MG63 (cell line): ENCODE measurements at regions not wholly inside any gene's neighbourhood (a gene's known extent, or its start where the extent isn't known, plus 50 kb on each side); places are given as distances from the start of the nearest gene placed in this dataset.
"Not testable (repeated sequence)": the region's sequence is repeated elsewhere in the genome, so short reads cannot be mapped to it uniquely, and the experiment has no call there.

ENCODE experiments used
- DNase-seq: peaks from one replicate; pipeline ENCODE4 v3.0.0-alpha.2; 2020
- H3K27me3 ChIP-seq: fragments of 250-450 bp; sonication (Bioruptor Pico); 2 replicates; pipeline ENCODE4 v1.5.1; 2020; ENCODE audit warnings: mild to moderate bottlenecking, moderate library complexity
- H3K36me3 ChIP-seq: fragments of 250-450 bp; sonication (Bioruptor Pico); 2 replicates; pipeline ENCODE4 v1.5.1; 2020; ENCODE audit warnings: mild to moderate bottlenecking, moderate library complexity
- H3K4me3 ChIP-seq: fragments of 250-450 bp; sonication (Bioruptor Pico); 2 replicates; pipeline ENCODE4 v1.5.1; 2020; ENCODE audit warnings: mild to moderate bottlenecking, moderate library complexity
- H3K9me3 ChIP-seq: fragments of 250-450 bp; sonication (Bioruptor Pico); 2 replicates; pipeline ENCODE4 v1.5.1; 2020; ENCODE audit warnings: mild to moderate bottlenecking, moderate library complexity

DNA sequence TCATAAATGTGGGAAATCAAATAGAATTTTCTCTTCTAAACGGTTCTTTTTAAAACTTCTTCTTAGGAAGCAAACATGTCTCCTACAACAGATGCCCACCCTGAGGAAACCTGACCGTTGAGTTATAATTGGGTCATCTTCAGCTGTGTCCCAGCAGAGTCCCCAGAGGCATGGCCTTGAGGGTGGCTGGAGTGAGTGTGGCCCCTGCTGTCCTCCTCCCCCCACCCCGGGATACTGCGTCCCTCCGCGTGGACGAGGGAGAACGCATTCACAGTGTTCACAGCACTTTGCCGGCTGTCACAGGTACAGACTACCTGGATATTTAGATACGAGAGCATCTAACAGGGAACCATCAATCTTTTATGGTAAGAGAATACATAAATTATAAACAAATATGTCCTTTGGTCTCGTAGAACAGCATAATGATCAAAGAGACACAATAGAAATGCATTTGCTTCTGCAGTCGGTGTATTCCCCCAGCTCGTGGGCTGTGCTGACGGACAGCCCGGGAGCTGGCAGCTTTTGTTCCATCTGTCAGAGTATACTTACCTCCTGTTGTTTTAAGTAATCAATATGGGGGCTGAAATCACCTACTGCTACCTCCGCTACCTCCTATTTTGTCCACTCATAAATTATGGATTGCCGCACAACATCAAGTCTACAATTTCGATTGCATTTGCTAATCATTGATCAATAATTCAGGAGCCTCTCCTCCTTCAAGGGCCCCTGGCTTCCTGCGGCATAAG lies 214.7 kb downstream of the IRX2 start:
- DNase-seq, result no peak
- Histone ChIP-seq H3K36me3 (no peaks in the 10 kb centered on the region), H3K9me3 (no peaks in the 10 kb centered on the region), H3K27me3 (no peaks in the 10 kb centered on the region; the same call in 1 of the 2 replicates), H3K4me3 (no peak overlapping the region)

DNA sequence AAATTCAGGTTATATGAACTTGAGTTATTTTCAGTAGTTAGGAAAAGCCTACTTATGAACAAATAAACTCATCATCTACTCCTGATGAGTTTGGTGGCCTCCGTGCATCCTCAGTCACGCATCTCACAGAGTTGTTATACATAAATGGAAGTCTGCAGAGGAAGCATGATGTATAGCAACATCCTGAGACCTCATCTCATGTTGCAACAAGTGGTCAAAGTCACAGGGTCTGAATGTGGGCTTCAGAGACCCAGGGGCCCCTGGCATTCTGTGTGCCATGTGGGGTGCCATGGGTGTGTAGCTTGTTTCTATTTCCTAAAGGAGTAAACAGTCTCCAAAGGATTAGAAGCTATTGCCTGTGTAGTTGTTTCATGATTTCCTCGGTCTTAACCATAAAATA lies 216.5 kb downstream of the IRX2 start:
- Histone ChIP-seq H3K4me3 (no peak overlapping the region), H3K9me3 (no peaks in the 10 kb centered on the region), H3K27me3 (no peaks in the 10 kb centered on the region; the same call in 1 of the 2 replicates), H3K36me3 (no peaks in the 10 kb centered on the region)
- DNase-seq, result no peak

DNA sequence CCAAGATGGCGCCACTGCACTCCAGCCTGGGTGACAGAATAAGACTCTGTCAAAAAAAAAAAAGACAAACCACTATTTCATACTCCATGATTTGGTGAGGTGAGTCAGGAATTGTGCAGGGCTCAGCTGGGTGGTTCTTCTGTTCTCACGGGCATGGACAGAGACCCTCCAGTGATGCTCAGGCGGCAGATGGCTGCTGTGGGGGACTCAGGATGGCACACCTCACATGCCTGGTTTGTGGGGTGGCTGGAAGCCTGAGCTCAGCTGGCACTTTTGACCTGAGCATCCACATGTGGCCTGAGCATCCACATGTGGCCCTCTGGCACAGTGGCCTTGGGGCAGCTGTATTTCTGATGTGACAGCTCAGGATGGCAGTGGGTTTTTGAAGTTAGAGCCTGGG lies 217.2 kb downstream of the IRX2 start:
- DNase-seq, result no peak
- Histone ChIP-seq H3K36me3 (no peaks in the 10 kb centered on the region), H3K27me3 (no peaks in the 10 kb centered on the region; the same call in 1 of the 2 replicates), H3K9me3 (no peaks in the 10 kb centered on the region), H3K4me3 (no peak overlapping the region)

DNA sequence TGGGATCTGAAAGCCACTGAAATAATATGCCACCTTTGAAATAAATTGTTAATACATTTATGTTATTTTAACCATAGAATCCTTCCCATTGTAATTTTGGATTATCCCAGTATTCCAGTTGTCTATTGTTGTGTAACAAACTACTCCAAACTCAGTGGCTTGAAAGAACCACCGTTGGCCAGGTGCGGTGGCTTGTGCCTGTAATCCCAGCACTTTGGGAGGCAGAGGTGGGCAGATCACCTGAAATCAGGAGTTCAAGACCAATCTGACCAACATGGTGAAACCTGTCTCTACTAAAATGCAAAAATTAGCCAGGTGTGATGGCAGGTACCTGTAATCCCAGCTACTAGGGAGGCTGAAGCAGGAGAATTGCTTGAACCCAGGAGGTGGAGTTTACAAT lies 217.6 kb downstream of the IRX2 start:
- DNase-seq, H3K9me3 ChIP-seq, H3K36me3 ChIP-seq: not testable (repeated sequence)

DNA sequence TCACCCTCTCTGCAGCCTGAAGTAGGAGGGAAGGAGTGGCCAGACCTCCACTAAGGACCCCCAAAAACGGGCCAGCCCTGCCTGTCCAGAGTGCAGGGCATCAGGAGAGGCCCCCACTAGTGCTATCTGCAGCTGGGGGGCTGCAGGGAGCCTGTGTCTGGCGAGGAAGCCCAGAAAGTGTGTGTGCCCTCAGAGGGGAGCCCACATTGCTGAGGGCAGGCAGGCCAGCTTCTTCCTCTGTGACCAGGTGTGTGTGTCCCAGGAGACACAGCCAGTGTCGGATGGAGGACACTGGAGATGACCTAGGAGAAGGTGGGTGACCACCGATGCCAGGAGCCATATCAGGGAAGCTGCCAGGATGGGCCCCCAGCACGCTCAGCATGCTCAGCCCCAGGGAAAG lies 218.7 kb downstream of the IRX2 start:
- H3K36me3 ChIP-seq, result no peaks in the 10 kb centered on the region
- DNase-seq, result no peak
- no peaks in the 10 kb centered on the region for H3K9me3 ChIP-seq
- H3K4me3 ChIP-seq, result no peak overlapping the region
- no peaks in the 10 kb centered on the region; the same call in 1 of the 2 replicates for H3K27me3 ChIP-seq

More for the DNA sequence above, 217.6 kb downstream of the IRX2 start:
- H3K4me3 ChIP-seq, H3K27me3 ChIP-seq: not testable (repeated sequence)

DNA sequence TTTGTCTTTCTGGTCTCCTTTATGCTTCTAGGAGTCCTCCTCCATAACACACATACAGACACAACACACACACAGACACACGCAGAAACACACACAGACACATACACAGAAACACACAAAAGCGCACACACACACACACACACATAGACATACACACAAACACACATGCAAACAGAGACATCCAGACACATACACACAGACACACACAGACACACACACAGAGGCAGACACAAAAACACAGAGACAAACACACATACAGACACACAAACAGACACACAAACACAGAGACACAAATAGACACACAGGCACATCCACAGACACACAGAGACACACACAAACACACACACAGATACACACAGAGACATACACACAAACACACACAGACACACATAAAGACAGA lies 220.2 kb downstream of the IRX2 start:
- H3K27me3 ChIP-seq, result no peaks in the 10 kb centered on the region; the same call in 1 of the 2 replicates
- no peaks in the 10 kb centered on the region for H3K9me3 ChIP-seq
- no peak overlapping the region for H3K4me3 ChIP-seq
- H3K36me3 ChIP-seq, result no peaks in the 10 kb centered on the region
- DNase-seq, result no peak

DNA sequence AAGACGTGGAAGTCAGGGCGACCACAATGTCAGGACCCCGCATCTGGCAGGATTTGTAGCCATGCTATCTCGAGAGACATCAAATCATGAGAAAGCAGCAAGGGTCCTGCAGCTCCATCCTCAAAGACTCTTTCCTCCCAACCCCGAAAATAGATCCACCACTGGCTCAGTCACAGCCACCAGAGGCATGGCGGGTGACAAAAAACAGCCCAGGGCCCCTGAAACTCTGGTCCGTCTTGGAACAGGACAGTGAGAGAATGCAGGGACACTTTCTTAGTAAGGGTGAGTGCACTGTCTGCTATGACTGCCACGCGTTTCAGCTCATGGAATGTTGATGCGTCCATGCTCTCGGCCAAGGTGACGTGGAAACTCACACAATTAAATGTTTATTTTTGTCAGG lies 220.9 kb downstream of the IRX2 start:
- DNase-seq, result no peak
- H3K4me3 ChIP-seq, result no peak overlapping the region
- H3K36me3 ChIP-seq, result no peaks in the 10 kb centered on the region
- H3K27me3 ChIP-seq, result no peaks in the 10 kb centered on the region; the same call in 1 of the 2 replicates
- no peaks in the 10 kb centered on the region for H3K9me3 ChIP-seq

DNA sequence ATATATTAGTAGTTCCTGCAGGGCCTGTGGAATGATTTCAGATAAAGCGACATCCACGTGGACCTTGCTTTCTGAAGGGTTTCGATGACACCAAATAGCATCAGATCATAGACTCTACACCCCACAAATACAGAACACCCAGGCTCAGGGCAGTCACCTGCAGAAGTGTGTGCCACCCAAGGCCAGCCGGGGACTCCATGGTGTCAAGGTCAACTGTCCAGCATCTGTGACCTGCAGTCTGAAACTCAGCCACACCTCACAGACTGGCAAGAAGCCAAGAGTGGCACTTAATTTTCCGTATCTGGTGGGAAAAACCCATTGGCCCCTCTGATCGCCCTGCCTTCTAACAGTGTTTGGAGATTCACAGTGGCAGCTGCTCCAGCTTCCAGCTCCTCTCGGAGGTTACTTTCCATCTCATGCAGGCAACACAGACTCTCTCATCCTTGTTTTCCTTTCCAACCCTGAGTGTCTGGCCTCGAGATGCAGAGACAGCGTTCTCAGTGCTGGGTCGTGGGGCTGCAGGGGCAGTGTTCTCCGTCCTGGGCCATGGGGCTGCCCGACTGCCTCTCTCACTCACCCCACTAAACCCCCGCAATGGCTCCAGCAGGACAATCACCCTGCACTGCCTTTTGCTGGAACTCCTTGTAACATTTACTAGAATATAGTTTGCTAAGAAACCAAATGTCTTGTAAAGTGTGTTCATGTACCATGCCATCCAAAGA lies 221.9 kb downstream of the IRX2 start:
- Histone ChIP-seq H3K36me3 (no peaks in the 10 kb centered on the region), H3K9me3 (no peaks in the 10 kb centered on the region), H3K4me3 (no peak overlapping the region), H3K27me3 (no peaks in the 10 kb centered on the region)
- no peak for DNase-seq

DNA sequence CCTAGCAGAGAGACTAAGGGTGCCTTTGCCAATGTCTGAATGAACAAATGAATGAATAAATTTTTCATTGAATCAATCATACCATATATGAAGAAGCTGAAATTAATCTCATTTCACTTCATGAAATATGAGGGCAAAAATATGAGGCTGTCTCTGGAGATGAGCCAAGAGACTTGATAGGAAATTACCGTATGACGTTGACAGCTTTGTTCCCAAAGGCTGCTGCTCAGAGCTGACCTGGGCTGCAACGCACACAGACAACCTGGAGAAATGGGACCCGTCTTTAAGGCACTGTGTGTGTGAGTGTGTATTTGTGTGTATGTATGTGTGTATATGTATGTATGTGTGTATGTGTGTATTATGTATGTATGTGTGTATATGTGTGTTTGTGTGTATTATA lies 226.1 kb downstream of the IRX2 start:
- no peaks in the 10 kb centered on the region for H3K36me3 ChIP-seq

DNA sequence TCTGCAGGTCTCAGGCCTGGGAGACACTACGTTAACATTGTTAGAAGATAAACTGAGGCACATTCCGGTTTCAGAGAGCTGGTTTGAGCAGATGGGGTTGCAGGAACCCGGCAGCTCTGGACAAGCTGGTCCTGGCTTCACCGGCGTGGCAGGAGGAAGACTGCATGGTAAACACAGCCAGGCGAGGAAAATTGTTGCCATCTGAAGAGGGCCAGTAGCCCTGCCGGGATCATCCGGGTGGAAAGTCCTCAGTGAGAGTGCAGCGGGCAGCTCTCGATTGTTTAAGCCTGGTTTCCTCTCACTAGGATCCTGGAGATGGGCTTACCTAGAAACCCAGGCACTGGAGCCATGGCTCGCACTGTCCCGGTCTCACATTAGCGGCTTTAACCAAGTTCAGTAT lies 226.9 kb downstream of the IRX2 start:
- 0 out of 2 replicates have a peak, but pooled peaks cover 2% of the 10 kb centered on the region for H3K27me3 ChIP-seq
- no peaks in the 10 kb centered on the region for H3K9me3 ChIP-seq
- DNase-seq, result no peak
- no peaks in the 10 kb centered on the region for H3K36me3 ChIP-seq
- H3K4me3 ChIP-seq, result no peak overlapping the region

More for the DNA sequence above, 226.1 kb downstream of the IRX2 start:
- DNase-seq, result no peak
- Histone ChIP-seq H3K9me3 (no peaks in the 10 kb centered on the region), H3K4me3 (no peak overlapping the region), H3K27me3 (0 out of 2 replicates have a peak, but pooled peaks cover 2% of the 10 kb centered on the region)

DNA sequence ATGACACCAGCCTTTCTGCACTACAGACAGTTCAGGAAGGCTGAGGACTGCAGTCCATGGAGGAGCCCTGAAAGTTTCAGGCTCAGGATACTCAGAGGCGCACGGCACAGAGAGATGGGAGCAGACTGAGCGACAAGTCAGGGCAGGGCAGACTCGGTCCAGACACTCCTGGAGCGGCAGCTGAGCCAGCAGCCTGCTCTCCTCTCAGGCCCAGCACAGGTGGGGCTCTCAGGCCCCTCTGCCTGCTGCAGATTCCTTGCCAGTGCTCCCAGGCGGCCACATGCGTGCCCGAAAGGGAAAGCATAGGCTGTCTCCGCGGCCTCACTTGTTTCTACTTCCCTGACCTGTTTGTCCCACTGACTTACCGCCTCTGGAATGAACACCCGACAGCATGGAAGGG lies 228.3 kb downstream of the IRX2 start:
- DNase-seq, result no peak
- H3K9me3 ChIP-seq, result no peaks in the 10 kb centered on the region
- H3K27me3 ChIP-seq, result 0 out of 2 replicates have a peak, but pooled peaks cover 2% of the 10 kb centered on the region

DNA sequence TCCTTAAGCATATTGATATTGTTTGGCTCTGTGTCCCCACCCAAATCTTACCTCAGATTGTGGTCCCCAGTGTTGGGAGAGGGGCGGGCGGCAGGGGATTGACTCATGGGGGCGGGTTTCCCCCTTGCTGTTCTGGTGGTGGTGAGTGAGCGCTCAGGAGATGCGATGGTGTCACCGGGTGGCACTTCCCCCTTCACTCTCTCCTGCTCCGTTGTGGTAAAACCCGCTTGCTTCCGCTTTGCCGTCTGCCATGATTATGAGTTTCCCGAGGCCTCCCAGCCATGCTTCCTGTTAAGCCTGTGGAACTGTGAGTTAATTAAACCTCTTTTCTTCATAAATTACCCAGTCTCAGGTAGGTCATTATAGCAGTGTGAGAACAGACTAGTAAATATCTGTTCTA lies 229.1 kb downstream of the IRX2 start:
- DNase-seq, result no peak
- H3K36me3 ChIP-seq, result no peaks in the 10 kb centered on the region
- 0 out of 2 replicates have a peak, but pooled peaks cover 2% of the 10 kb centered on the region for H3K27me3 ChIP-seq
- no peak overlapping the region for H3K4me3 ChIP-seq
- H3K9me3 ChIP-seq, result no peaks in the 10 kb centered on the region

More for the DNA sequence above, 228.3 kb downstream of the IRX2 start:
- H3K4me3 ChIP-seq, result no peak overlapping the region
- H3K36me3 ChIP-seq, result no peaks in the 10 kb centered on the region

DNA sequence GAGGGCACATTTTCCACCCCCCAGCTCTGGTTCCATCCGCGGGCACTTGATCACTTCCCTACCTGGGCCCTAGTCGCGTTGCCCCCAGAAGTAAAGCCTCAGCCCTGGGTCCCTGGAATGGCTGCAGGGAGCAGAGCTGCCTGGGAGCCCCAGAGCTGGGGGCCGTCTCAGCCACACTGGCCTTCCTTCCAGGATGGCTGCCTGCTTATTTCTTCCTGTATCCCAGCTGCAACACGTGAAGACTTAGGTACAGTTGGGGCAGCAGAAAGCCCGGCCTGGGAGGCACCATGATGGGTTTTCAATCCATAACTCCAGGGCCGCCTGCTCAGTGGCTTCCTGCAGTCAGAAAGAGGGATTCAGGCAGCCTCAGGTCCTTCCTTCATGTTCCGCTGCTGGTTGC lies 232.3 kb downstream of the IRX2 start:
- no peaks in the 10 kb centered on the region for H3K36me3 ChIP-seq
- no peak for DNase-seq
- peaks cover 18% of the 10 kb centered on the region for H3K27me3 ChIP-seq
- no peak overlapping the region for H3K4me3 ChIP-seq
- H3K9me3 ChIP-seq, result no peaks in the 10 kb centered on the region

DNA sequence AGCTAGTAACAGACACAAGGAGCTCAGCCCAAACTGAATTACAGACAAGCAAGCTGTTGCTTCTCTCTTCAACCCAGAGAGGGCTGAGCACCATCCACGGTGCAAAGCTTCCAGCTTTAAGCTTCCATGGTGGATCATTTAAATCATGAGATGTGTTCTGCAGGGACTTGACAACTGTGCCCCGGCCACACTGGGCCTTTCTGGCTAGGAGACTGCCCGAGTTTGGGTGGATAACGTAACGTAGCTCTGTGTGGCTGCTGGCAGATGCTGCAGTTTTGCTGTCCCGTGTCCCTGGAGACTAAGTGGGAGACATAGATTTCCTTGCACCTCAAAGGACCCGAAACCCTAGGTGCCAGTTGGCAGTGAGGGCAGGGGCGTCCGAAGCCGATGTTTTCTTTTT lies 234.0 kb downstream of the IRX2 start:
- Histone ChIP-seq H3K27me3 (peaks cover 23% of the 10 kb centered on the region), H3K9me3 (no peaks in the 10 kb centered on the region), H3K36me3 (no peaks in the 10 kb centered on the region), H3K4me3 (no peak overlapping the region)
- no peak for DNase-seq

DNA sequence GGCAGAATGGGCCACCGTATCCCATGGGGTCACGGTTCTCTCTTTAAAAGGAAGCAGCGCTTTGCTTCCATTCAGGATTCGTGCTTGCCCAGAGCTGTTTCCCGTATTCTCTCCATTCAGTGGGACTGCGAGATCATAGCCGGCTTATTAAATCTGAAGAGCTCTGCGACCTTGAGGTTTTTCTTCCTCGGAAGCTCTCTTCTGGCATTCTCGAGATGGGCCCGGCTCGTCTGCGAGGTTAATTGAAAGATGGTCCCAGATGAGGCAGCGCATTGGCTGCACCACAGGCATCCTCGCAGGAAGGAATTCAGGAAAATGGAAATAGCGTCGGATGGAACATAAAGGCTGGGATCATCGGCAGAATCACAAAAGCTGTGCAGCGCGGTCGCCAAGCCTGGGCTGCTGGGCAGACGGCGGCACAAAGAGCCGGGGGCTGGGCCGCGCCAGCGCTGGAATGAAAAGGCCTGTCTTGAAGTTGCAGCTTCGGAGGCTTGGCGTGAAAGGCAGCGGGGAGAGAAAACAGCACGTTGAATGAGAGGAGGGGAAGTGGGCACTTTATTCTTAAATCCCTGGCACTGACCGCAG lies 236.2 kb downstream of the IRX2 start:
- DNase-seq, result no peak
- no peaks in the 10 kb centered on the region for H3K9me3 ChIP-seq
- no peaks in the 10 kb centered on the region for H3K36me3 ChIP-seq
- H3K4me3 ChIP-seq, result no peak overlapping the region
- peaks cover 20% of the 10 kb centered on the region for H3K27me3 ChIP-seq

DNA sequence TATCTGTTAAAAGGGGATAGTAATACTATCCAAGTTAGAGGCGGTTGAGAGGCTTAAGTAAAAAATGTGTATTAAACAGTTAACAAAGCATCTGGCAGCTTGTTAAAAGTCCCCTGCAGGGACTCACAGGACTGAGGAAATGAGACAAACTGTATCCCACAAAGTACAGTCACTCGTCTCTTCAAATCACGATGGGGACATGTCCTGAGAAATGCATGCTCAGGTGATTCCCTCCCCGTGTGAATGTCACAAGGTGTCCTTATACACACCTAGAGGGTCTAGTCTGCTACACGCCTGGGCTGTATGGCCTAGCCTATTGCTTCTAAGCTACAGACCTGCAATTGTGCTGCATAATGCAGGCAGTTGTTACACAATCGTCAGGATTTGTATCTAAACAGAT lies 237.0 kb downstream of the IRX2 start:
- Histone ChIP-seq H3K27me3 (peaks cover 20% of the 10 kb centered on the region), H3K9me3 (no peaks in the 10 kb centered on the region), H3K4me3 (no peak overlapping the region), H3K36me3 (no peaks in the 10 kb centered on the region)
- no peak for DNase-seq

DNA sequence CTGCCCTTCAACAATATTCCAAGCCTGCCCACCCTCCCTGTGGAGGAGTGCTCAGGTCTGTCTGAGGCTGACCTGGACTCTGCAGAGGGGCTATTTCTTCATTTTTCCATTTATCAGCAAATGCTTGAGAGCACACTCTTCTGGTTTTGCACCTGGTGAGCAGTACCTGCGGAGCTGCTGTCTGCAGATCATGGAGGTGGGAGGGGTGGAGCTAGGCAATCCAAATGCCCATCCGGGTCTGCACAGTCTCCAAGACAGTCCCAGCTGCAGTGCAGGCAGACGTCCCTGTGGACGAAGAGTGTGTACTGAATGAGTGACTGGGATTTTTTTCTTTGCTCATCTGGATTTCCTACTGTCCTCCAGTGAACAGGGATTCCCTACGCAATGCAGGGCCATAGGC lies 239.8 kb downstream of the IRX2 start:
- Histone ChIP-seq H3K4me3 (no peak overlapping the region), H3K27me3 (peaks cover 24% of the 10 kb centered on the region), H3K9me3 (no peaks in the 10 kb centered on the region), H3K36me3 (no peaks in the 10 kb centered on the region)
- DNase-seq, result no peak
